HEK293T (cell line): ENCODE measurements at regions not wholly inside any gene's neighbourhood (a gene's known extent, or its start where the extent isn't known, plus 50 kb on each side); places are given as distances from the start of the nearest gene placed in this dataset.

ENCODE experiments used
- ARNT ChIP-seq: fragments of 450-650 bp; IDR thresholded peaks from 2 replicates; pipeline ENCODE4 v1.6.1; 2017; ENCODE audit warnings: mild to moderate bottlenecking
- BHLHE40 ChIP-seq: fragments of 450-650 bp; IDR thresholded peaks from 2 replicates; pipeline ENCODE4 v1.6.1; 2016; ENCODE audit warnings: mild to moderate bottlenecking, moderate library complexity, borderline replicate concordance
- CTBP1 ChIP-seq: fragments of 450-650 bp; IDR thresholded peaks from 2 replicates; pipeline ENCODE4 v1.6.1; 2016; ENCODE audit warnings: borderline replicate concordance
- ELF4 ChIP-seq: fragments of 450-650 bp; IDR thresholded peaks from 2 replicates; pipeline ENCODE4 v1.6.1; 2017; ENCODE audit warnings: antibody characterized with exemption
- FOXK2 ChIP-seq: fragments of 450-650 bp; IDR thresholded peaks from 2 replicates; pipeline ENCODE4 v1.6.1; 2016; ENCODE audit warnings: mild to moderate bottlenecking
- FOXM1 ChIP-seq: fragments of 450-650 bp; IDR thresholded peaks from 2 replicates; pipeline ENCODE4 v1.6.1; 2017; ENCODE audit warnings: mild to moderate bottlenecking, borderline replicate concordance
- L3MBTL2 ChIP-seq: fragments of 450-650 bp; conservative IDR thresholded peaks from 2 replicates; pipeline ENCODE4 v1.6.1; 2016; ENCODE audit warnings: mild to moderate bottlenecking
- SP1 ChIP-seq: fragments of 450-650 bp; IDR thresholded peaks from 2 replicates; pipeline ENCODE4 v1.6.1; 2017
- SUZ12 ChIP-seq: fragments of 450-650 bp; IDR thresholded peaks from 2 replicates; pipeline ENCODE4 v1.6.1; 2016; ENCODE audit warnings: mild to moderate bottlenecking
- TARDBP ChIP-seq: fragments of 450-650 bp; IDR thresholded peaks from 2 replicates; pipeline ENCODE4 v1.6.1; 2016
- ZNF384 ChIP-seq: fragments of 450-650 bp; IDR thresholded peaks from 2 replicates; pipeline ENCODE4 v1.6.1; 2016

DNA sequence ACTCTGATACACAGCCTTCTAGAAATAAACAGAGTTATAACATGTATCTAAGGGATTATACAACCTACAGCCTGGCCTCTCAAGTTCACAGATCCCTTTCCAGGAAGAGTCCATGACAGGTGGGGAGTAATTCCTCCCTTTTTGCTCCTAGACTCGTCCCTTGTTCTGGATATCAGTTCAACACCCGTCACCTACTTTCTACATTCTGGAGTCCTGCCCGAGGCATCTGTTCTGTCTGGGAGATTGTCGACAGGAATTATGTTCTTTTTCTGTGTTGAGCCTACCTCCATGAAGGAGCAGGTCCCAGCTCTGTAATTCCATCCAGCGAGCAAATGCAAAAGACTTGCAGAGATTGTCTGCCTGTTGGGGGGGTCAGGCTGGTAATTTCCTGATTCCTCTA is 224.6 kb upstream of the NTM start:
- no peak for TF ChIP-seq BHLHE40
- no peak for TF ChIP-seq SUZ12
- no peak for TF ChIP-seq TARDBP
- no peak for TF ChIP-seq SP1
- TF ChIP-seq ZNF384, result no peak
- TF ChIP-seq CTBP1, result no peak
- no peak for TF ChIP-seq ELF4
- TF ChIP-seq ARNT, result no peak
- no peak for TF ChIP-seq FOXK2
- TF ChIP-seq FOXM1, result no peak
- no peak for TF ChIP-seq L3MBTL2
